ENCODE measurements at regions not wholly inside any gene's neighbourhood (a gene's known extent, or its start where the extent isn't known, plus 50 kb on each side); places are given as distances from the start of the nearest gene placed in this dataset.

GRCh38 chr12:4045786-4046494 lies 172.7 kb upstream of the PARP11 start:
- Histone ChIP-seq H3K4me3 (ENCODE audit: low read length) (no peak overlapping the region), H3K27ac (ENCODE audit: low read length) (no peak overlapping the region), H3K27me3 (ENCODE audit: control insufficient read depth, insufficient read depth) (no peaks in the 10 kb centered on the region), H3K9me3 (ENCODE audit: control insufficient read depth, low read length) (no peaks in the 10 kb centered on the region), H3K4me1 (ENCODE audit: control insufficient read depth, insufficient read depth, low read length) (no peaks in the 10 kb centered on the region)
- WGBS: 85% methylated on average over 16 of the region's 16 CpGs
- no peak for ATAC-seq
- no peak for DNase-seq
- intact Hi-C loops (cut with DNase I): no loop called here

- Histone ChIP-seq H3K27ac (ENCODE audit: low read length) (peak overlapping the region; percentile 2), H3K27me3 (ENCODE audit: control insufficient read depth, insufficient read depth) (no peaks in the 10 kb centered on the region), H3K4me1 (ENCODE audit: control insufficient read depth, insufficient read depth, low read length) (no peaks in the 10 kb centered on the region), H3K4me3 (ENCODE audit: low read length) (no peak overlapping the region), H3K9me3 (ENCODE audit: control insufficient read depth, low read length) (no peaks in the 10 kb centered on the region)
- peak; percentile 48 to 61 for ATAC-seq
- intact Hi-C loops (cut with DNase I): no loop called here
- DNase-seq: peak in 2 of 3 donors; percentile 23 to 58
- 66% methylated on average over 23 of the region's 23 CpGs for WGBS
Measured at GRCh38 chr12:4044736-4045730, 171.8 kb upstream of the PARP11 start.

- Histone ChIP-seq H3K4me1 (ENCODE audit: control insufficient read depth, insufficient read depth, low read length) (no peaks in the 10 kb centered on the region), H3K9me3 (ENCODE audit: control insufficient read depth, low read length) (no peaks in the 10 kb centered on the region), H3K27ac (ENCODE audit: low read length) (peak overlapping the region; percentile 9), H3K4me3 (ENCODE audit: low read length) (no peak overlapping the region), H3K27me3 (ENCODE audit: control insufficient read depth, insufficient read depth) (no peaks in the 10 kb centered on the region)
- DNase-seq (no peak), ATAC-seq (no peak)
- 88% methylated on average over 9 of the region's 9 CpGs for WGBS
- intact Hi-C loops (cut with DNase I): no loop called here
Measured at GRCh38 chr12:4044101-4044500, 170.9 kb upstream of the PARP11 start.

- no peaks in the 10 kb centered on the region for H3K4me1 ChIP-seq (ENCODE audit: control insufficient read depth, insufficient read depth, low read length)
- no peaks in the 10 kb centered on the region for H3K9me3 ChIP-seq (ENCODE audit: control insufficient read depth, low read length)
- no peak for ATAC-seq
- no peak overlapping the region for H3K4me3 ChIP-seq (ENCODE audit: low read length)
- no peak overlapping the region for H3K27ac ChIP-seq (ENCODE audit: low read length)
- intact Hi-C loops (cut with DNase I): no loop called here
- DNase-seq: no peak
- H3K27me3 ChIP-seq (ENCODE audit: control insufficient read depth, insufficient read depth): no peaks in the 10 kb centered on the region
- WGBS: 52% methylated on average over 7 of the region's 7 CpGs
Measured at GRCh38 chr12:4041187-4041885, 168.1 kb upstream of the PARP11 start.

GRCh38 chr12:4039931-4040330 lies 166.7 kb upstream of the PARP11 start:
- H3K4me1 ChIP-seq (ENCODE audit: control insufficient read depth, insufficient read depth, low read length): no peaks in the 10 kb centered on the region
- DNase-seq (no peak), ATAC-seq (no peak)
- intact Hi-C loops (cut with DNase I): loop anchor here (5.0 to 10.0 kb wide), 4 partner anchors 43 to 235 kb away; partner anchors contain the start of gene CCND2 (in 1 of the 4)
- no peak overlapping the region for H3K4me3 ChIP-seq (ENCODE audit: low read length)
- no peaks in the 10 kb centered on the region for H3K9me3 ChIP-seq (ENCODE audit: control insufficient read depth, low read length)
- H3K27ac ChIP-seq (ENCODE audit: low read length): no peak overlapping the region
- WGBS: 90% methylated on average over 2 of the region's 2 CpGs
- no peaks in the 10 kb centered on the region for H3K27me3 ChIP-seq (ENCODE audit: control insufficient read depth, insufficient read depth)

- no peaks in the 10 kb centered on the region for H3K27me3 ChIP-seq (ENCODE audit: control insufficient read depth, insufficient read depth)
- no peak overlapping the region for H3K27ac ChIP-seq (ENCODE audit: low read length)
- no peak overlapping the region for H3K4me3 ChIP-seq (ENCODE audit: low read length)
- 20% methylated on average over 4 of the region's 4 CpGs for WGBS
- intact Hi-C loops (cut with DNase I): loop anchor here (5.0 to 10.0 kb wide), 4 partner anchors 41 to 237 kb away; partner anchors contain the start of gene CCND2 (in 1 of the 4)
- DNase-seq (peak in 1 of 3 donors; percentile 52), ATAC-seq (peak in 1 of 2 donors; percentile 33)
- H3K9me3 ChIP-seq (ENCODE audit: control insufficient read depth, low read length): no peaks in the 10 kb centered on the region
- no peaks in the 10 kb centered on the region for H3K4me1 ChIP-seq (ENCODE audit: control insufficient read depth, insufficient read depth, low read length)
Measured at GRCh38 chr12:4037747-4038312, 164.6 kb upstream of the PARP11 start.

- ATAC-seq (no peak), DNase-seq (no peak)
- intact Hi-C loops (cut with DNase I): loop anchor here (5.0 to 10.0 kb wide), 4 partner anchors 39 to 238 kb away; partner anchors contain the start of gene CCND2 (in 1 of the 4)
Measured at GRCh38 chr12:4036671-4037271, 163.6 kb upstream of the PARP11 start.

GRCh38 chr12:4034921-4035320 lies 161.7 kb upstream of the PARP11 start:
- intact Hi-C loops (cut with DNase I): loop anchor here (5.0 to 10.0 kb wide), 4 partner anchors 38 to 240 kb away; partner anchors contain the start of gene CCND2 (in 1 of the 4)
- no peak for ATAC-seq
- no peak overlapping the region for H3K27ac ChIP-seq (ENCODE audit: low read length)
- no peak overlapping the region for H3K4me3 ChIP-seq (ENCODE audit: low read length)
- no peaks in the 10 kb centered on the region for H3K27me3 ChIP-seq (ENCODE audit: control insufficient read depth, insufficient read depth)
- no peak for DNase-seq
- 50% methylated on average over 2 of the region's 2 CpGs for WGBS
- no peaks in the 10 kb centered on the region for H3K4me1 ChIP-seq (ENCODE audit: control insufficient read depth, insufficient read depth, low read length)
- H3K9me3 ChIP-seq (ENCODE audit: control insufficient read depth, low read length): no peaks in the 10 kb centered on the region

More at GRCh38 chr12:4036671-4037271, 163.6 kb upstream of the PARP11 start:
- no peak overlapping the region for H3K27ac ChIP-seq (ENCODE audit: low read length)
- H3K4me1 ChIP-seq (ENCODE audit: control insufficient read depth, insufficient read depth, low read length): no peaks in the 10 kb centered on the region
- 78% methylated on average over 9 of the region's 9 CpGs for WGBS
- no peak overlapping the region for H3K4me3 ChIP-seq (ENCODE audit: low read length)
- no peaks in the 10 kb centered on the region for H3K9me3 ChIP-seq (ENCODE audit: control insufficient read depth, low read length)
- H3K27me3 ChIP-seq (ENCODE audit: control insufficient read depth, insufficient read depth): no peaks in the 10 kb centered on the region

- no peak overlapping the region for H3K27ac ChIP-seq (ENCODE audit: low read length)
- no peak overlapping the region for H3K4me3 ChIP-seq (ENCODE audit: low read length)
- intact Hi-C loops (cut with DNase I): loop anchor here in 2 of 4 donors (10.0 kb wide), 2 partner anchors 148 to 242 kb away; partner anchors contain the start of gene CCND2 (in 1 of the 2)
- H3K27me3 ChIP-seq (ENCODE audit: control insufficient read depth, insufficient read depth): no peaks in the 10 kb centered on the region
- DNase-seq: no peak
- 72% methylated on average over 5 of the region's 5 CpGs for WGBS
- H3K4me1 ChIP-seq (ENCODE audit: control insufficient read depth, insufficient read depth, low read length): no peaks in the 10 kb centered on the region
- H3K9me3 ChIP-seq (ENCODE audit: control insufficient read depth, low read length): no peaks in the 10 kb centered on the region
- no peak for ATAC-seq
Measured at GRCh38 chr12:4032924-4033615, 159.9 kb upstream of the PARP11 start.
